ENCODE measurements at regions not wholly inside any gene's neighbourhood (a gene's known extent, or its start where the extent isn't known, plus 50 kb on each side); places are given as distances from the start of the nearest gene placed in this dataset.

GRCh38 chr2:138403431-138403927, 98.1 kb upstream of the SPOPL start:
- no peak for TF ChIP-seq CTCF (IDR thresholded peaks at IDR 0.05; ENCODE audit: insufficient read depth, low read depth, low read length)
- no peak for TF ChIP-seq EZH2 (IDR thresholded peaks at IDR 0.05; ENCODE audit: insufficient read depth, low read length)
